ENCODE measurements at regions not wholly inside any gene's neighbourhood (a gene's known extent, or its start where the extent isn't known, plus 50 kb on each side); places are given as distances from the start of the nearest gene placed in this dataset.

DNA sequence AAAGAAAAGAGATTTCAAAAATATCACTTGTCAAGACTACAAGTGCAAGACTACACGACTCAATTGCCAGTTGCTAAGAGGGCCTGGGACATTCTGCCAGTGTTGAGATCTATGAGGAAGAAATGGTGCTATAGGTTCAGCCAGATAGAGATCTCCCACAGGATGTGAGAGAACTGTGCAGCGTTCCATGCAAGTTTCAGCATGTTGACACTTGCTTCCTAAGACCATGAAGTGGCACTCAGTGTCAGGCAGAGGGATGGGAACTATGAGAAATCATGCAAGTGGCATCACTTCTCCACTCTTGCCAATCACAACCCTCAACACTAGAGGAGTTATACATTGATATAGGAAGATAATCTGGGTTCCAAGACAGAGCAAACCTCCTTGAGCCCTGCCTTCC, 210.3 kb downstream of the CHRM2 start:
- no peak overlapping the region for H3K4me3 ChIP-seq (ENCODE audit: low read length)
- TF ChIP-seq, protein P1, sequence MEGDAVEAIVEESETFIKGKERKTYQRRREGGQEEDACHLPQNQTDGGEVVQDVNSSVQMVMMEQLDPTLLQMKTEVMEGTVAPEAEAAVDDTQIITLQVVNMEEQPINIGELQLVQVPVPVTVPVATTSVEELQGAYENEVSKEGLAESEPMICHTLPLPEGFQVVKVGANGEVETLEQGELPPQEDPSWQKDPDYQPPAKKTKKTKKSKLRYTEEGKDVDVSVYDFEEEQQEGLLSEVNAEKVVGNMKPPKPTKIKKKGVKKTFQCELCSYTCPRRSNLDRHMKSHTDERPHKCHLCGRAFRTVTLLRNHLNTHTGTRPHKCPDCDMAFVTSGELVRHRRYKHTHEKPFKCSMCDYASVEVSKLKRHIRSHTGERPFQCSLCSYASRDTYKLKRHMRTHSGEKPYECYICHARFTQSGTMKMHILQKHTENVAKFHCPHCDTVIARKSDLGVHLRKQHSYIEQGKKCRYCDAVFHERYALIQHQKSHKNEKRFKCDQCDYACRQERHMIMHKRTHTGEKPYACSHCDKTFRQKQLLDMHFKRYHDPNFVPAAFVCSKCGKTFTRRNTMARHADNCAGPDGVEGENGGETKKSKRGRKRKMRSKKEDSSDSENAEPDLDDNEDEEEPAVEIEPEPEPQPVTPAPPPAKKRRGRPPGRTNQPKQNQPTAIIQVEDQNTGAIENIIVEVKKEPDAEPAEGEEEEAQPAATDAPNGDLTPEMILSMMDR (conservative IDR thresholded peaks at IDR 0.05; ENCODE audit: low read depth, low read length) = no peak
- no peak for DNase-seq (ENCODE audit: low read depth)

GRCh38 chr7:137074391-137075030, 206.1 kb downstream of the CHRM2 start:
- TF ChIP-seq, protein P1 (conservative IDR thresholded peaks at IDR 0.05; ENCODE audit: low read depth, low read length) = no peak
- peak; percentile 89 for DNase-seq (ENCODE audit: low read depth)

DNA sequence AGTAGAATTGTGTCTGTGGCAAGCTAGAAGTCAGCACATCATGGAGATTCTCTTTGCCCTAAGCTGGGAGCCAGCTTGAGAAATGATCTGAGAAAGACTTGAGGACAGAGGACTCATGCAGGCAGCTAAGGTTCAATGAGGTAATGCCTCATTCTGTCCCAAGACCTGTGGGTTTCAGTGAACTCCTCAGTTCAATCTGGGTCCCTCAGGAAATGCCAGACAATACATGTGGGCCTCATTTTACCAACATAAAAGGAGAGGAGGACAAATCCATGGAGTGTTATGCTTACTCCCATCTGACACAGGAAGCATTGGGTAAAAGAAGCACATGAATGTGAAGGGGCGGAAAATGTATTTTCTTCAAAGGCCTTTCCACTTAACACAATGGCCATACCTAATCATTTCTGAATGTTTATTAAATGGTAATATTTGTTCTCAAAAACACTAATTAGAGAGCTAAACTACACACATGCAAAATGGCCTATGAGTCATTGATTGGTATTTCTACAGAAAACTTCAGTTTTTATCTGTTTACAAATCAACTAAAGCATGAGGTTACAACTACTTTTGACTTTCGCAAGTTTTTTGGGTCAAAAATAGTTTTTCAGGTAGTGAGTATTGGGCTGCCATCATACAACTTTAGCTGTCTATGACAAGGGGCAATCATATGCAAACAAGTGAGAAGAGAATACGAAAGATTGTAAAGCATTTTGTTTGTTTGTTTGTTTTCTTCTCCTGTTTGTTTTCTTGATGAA, 205.3 kb downstream of the CHRM2 start:
- no peak for DNase-seq (ENCODE audit: low read depth)
- TF ChIP-seq, protein P1 (conservative IDR thresholded peaks at IDR 0.05; ENCODE audit: low read depth, low read length) = no peak
- H3K4me3 ChIP-seq (ENCODE audit: low read length) = no peak overlapping the region

More at GRCh38 chr7:137074391-137075030, 206.1 kb downstream of the CHRM2 start:
- no peak overlapping the region for H3K4me3 ChIP-seq (ENCODE audit: low read length)

Measured in retinal pigment epithelial cell (primary cell).